ENCODE measurements at regions not wholly inside any gene's neighbourhood (a gene's known extent, or its start where the extent isn't known, plus 50 kb on each side); places are given as distances from the start of the nearest gene placed in this dataset.

- no peaks in the 10 kb centered on the region for H3K4me1 ChIP-seq
Measured at GRCh38 chr16:13660807-13661206, 259.1 kb upstream of the ERCC4 start.

DNA sequence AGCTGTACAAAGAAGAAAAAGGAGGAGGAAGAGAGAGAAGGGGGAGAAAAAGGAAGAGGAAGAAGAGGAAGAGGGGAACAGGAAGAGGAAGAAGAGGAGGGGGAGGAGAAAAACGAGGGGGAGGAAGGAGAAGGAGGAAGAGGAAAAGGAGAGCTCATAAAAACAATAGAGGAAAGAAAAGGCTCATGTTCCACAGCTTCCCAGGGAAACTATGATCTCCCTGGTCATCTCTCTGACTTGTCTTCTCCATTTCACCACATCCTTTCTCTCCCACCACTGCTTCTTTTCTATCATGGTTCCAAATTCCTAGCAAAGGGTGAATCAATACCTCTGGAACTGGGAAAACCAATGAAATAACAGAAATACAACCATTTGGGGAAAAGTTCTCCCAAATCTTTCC is 254.1 kb upstream of the ERCC4 start:
- Histone ChIP-seq H3K27me3 (no peaks in the 10 kb centered on the region), H3K4me3 (no peak overlapping the region)
- no peak for DNase-seq

More at GRCh38 chr16:13660807-13661206, 259.1 kb upstream of the ERCC4 start:
- DNase-seq: no peak
- Histone ChIP-seq H3K27ac (no peak overlapping the region), H3K27me3 (no peaks in the 10 kb centered on the region), H3K36me3 (no peaks in the 10 kb centered on the region), H3K9me3 (no peaks in the 10 kb centered on the region), H3K4me3 (no peak overlapping the region)
- TF ChIP-seq, protein P1, sequence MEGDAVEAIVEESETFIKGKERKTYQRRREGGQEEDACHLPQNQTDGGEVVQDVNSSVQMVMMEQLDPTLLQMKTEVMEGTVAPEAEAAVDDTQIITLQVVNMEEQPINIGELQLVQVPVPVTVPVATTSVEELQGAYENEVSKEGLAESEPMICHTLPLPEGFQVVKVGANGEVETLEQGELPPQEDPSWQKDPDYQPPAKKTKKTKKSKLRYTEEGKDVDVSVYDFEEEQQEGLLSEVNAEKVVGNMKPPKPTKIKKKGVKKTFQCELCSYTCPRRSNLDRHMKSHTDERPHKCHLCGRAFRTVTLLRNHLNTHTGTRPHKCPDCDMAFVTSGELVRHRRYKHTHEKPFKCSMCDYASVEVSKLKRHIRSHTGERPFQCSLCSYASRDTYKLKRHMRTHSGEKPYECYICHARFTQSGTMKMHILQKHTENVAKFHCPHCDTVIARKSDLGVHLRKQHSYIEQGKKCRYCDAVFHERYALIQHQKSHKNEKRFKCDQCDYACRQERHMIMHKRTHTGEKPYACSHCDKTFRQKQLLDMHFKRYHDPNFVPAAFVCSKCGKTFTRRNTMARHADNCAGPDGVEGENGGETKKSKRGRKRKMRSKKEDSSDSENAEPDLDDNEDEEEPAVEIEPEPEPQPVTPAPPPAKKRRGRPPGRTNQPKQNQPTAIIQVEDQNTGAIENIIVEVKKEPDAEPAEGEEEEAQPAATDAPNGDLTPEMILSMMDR (IDR thresholded peaks at IDR 0.05): no peak
- no peak for TF ChIP-seq POLR2A (IDR thresholded peaks at IDR 0.05)
- intact Hi-C loops (cut with DNase I; ENCODE audit: low total_unique reads): no loop called here

GRCh38 chr16:13672196-13672595 is 247.8 kb upstream of the ERCC4 start:
- TF ChIP-seq, protein P1 (IDR thresholded peaks at IDR 0.05): no peak
- no peaks in the 10 kb centered on the region for H3K27me3 ChIP-seq

More for the DNA sequence above, 254.1 kb upstream of the ERCC4 start:
- intact Hi-C loops (cut with DNase I; ENCODE audit: low total_unique reads): no loop called here
- Histone ChIP-seq H3K27ac (no peak overlapping the region), H3K9me3 (no peaks in the 10 kb centered on the region), H3K36me3 (no peaks in the 10 kb centered on the region), H3K4me1 (no peaks in the 10 kb centered on the region)
- no peak for TF ChIP-seq POLR2A (IDR thresholded peaks at IDR 0.05)
- TF ChIP-seq, protein P1 (IDR thresholded peaks at IDR 0.05): no peak

DNA sequence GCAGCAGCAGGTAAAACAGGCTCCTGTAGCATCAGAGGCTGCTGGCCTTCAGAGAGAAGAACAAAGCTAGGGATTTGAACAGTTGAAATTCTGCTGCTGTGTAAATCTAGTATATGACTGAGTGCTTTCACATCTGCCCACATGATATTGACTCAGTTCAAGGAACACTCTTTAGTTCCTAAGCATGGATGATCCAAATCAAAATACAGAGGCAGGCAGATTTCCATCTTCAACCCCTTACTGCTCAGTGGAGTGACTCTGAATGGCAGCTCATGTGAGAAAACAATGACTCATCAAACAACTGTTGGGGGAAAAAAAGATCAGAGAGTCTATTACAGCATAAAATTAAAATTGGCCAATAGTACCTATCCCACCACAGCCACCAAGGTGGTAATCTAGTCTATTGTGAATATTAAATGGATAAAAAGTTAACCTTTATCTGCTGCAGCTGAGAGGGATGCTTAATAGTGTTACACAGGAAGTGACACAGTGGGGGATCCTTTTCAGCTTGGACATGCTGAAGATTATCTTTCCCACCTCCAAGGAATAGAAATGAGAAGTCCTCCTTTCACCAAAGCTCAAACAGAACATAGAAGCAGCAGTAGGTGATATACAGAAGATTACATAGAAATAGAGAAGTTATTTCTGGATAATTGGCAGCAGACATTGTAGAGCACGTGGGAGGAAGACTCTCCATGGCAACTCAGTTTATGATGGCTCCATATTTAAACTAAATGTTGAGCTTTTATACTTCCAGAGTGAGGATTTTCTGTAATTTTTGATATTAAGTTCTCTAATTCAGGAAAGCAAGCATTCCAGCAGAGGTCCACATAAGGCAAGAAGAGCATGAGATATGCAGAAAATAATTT is 239.7 kb upstream of the ERCC4 start:
- Histone ChIP-seq H3K4me3 (no peak overlapping the region), H3K36me3 (no peaks in the 10 kb centered on the region), H3K4me1 (no peaks in the 10 kb centered on the region), H3K27me3 (no peaks in the 10 kb centered on the region), H3K27ac (no peak overlapping the region), H3K9me3 (no peaks in the 10 kb centered on the region)
- DNase-seq: no peak
- TF ChIP-seq, protein P1 (IDR thresholded peaks at IDR 0.05): no peak
- no peak for TF ChIP-seq POLR2A (IDR thresholded peaks at IDR 0.05)
- intact Hi-C loops (cut with DNase I; ENCODE audit: low total_unique reads): no loop called here

More at GRCh38 chr16:13672196-13672595, 247.8 kb upstream of the ERCC4 start:
- Histone ChIP-seq H3K27ac (no peak overlapping the region), H3K4me3 (no peak overlapping the region), H3K36me3 (no peaks in the 10 kb centered on the region), H3K9me3 (no peaks in the 10 kb centered on the region), H3K4me1 (no peaks in the 10 kb centered on the region)
- no peak for DNase-seq
- intact Hi-C loops (cut with DNase I; ENCODE audit: low total_unique reads): no loop called here

DNA sequence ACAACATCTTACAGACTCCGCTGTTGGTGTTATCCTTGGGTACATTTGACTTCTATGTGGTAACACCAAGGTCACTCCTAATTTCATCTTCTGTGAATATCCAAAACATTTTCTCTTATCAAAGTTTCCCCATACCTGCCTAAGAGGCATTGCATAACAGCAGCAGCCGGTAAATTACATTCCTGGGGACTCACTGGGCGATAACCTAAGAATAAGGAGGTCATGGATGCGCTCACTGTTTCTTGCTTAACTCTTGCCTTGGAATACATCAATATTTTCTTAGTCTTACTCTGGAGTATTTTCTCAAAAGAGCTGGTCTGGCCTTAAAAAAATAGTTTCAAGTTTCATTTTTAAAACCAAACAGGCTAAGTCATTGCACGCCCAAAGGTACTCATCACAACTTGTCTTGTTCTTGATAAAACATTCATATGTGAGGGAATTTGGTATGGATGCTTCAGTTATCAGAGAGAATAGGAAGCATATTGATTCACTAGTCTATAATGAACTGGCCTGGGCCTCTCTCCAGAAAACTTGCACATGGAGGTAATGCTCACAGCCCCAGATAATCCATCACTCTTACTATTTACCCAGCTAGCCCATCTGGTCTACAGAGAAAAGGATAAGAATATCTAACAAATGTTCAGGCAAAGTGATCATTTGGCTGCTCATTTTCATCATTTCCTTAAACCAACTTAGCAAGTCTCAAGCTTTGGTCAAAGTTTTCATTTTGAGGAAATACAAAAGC is 235.0 kb upstream of the ERCC4 start:
- H3K4me1 ChIP-seq: no peaks in the 10 kb centered on the region
- no peaks in the 10 kb centered on the region for H3K9me3 ChIP-seq
- intact Hi-C loops (cut with DNase I; ENCODE audit: low total_unique reads): no loop called here
- H3K27me3 ChIP-seq: no peaks in the 10 kb centered on the region
- H3K27ac ChIP-seq: no peak overlapping the region
- no peaks in the 10 kb centered on the region for H3K36me3 ChIP-seq
- TF ChIP-seq, protein P1 (IDR thresholded peaks at IDR 0.05): no peak
- no peak overlapping the region for H3K4me3 ChIP-seq
- DNase-seq: no peak
